Stomach (tissue), 4 donors: ENCODE measurements at regions not wholly inside any gene's neighbourhood (a gene's known extent, or its start where the extent isn't known, plus 50 kb on each side); places are given as distances from the start of the nearest gene placed in this dataset.

Experiments used
- EP300 ChIP-seq: sonication (generic); formaldehyde crosslinking; IDR thresholded peaks from one replicate; pipeline ENCODE4 v1.6.1; 2017; ENCODE audit warnings: antibody characterized with exemption
- POLR2A ChIP-seq, 4 donors: fragments of 450-650 bp; IDR thresholded peaks; one replicate each; pipeline ENCODE4 v1.6.1; 2016; ENCODE audit warnings: antibody characterized with exemption in 4 of 4, control low read depth in 2 of 4, mild to moderate bottlenecking in 1 of 4, moderate library complexity in 1 of 4
- POLR2AphosphoS5 ChIP-seq, 3 donors: sonication (generic); formaldehyde crosslinking; IDR thresholded peaks; one replicate each; pipeline ENCODE4 v1.6.1; 2016; ENCODE audit warnings: antibody characterized with exemption in 3 of 3
- TF ChIP-seq, protein P1 (sequence below), 7 experiments: fragments of 450-650 bp in 4 of 7; fragments of 200-600 bp in 3 of 7; sonication (generic) in 3 of 7; IDR thresholded peaks; one replicate each; pipeline ENCODE4 v1.5.1; 2016 to 2019; ENCODE audit warnings: antibody characterized with exemption in 7 of 7, control low read depth in 2 of 7, mild to moderate bottlenecking in 1 of 7

DNA sequence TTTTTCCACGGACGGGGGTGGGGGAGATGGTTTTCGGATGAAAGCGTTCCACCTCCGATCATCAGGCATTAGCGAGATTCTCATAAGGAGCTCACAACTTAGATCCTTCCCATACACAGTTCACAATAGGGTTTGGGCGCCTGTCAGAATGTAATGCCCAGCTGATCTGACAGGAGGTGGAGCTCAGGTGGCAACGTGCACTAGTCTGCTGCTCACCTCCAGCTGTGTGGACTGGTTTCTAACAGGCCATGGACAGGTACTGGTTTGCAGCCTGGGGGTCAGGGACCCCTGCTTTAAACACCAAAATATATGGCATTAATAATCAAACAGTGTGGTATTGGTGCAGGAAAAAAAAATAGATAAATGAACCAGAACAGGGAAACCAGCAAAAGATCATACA lies 157.5 kb upstream of the NLRP1 start:
- TF ChIP-seq POLR2AphosphoS5 (IDR thresholded peaks at IDR 0.05) (no peak), EP300 (no peak), POLR2A (IDR thresholded peaks at IDR 0.05) (no peak)
- TF ChIP-seq, protein P1, sequence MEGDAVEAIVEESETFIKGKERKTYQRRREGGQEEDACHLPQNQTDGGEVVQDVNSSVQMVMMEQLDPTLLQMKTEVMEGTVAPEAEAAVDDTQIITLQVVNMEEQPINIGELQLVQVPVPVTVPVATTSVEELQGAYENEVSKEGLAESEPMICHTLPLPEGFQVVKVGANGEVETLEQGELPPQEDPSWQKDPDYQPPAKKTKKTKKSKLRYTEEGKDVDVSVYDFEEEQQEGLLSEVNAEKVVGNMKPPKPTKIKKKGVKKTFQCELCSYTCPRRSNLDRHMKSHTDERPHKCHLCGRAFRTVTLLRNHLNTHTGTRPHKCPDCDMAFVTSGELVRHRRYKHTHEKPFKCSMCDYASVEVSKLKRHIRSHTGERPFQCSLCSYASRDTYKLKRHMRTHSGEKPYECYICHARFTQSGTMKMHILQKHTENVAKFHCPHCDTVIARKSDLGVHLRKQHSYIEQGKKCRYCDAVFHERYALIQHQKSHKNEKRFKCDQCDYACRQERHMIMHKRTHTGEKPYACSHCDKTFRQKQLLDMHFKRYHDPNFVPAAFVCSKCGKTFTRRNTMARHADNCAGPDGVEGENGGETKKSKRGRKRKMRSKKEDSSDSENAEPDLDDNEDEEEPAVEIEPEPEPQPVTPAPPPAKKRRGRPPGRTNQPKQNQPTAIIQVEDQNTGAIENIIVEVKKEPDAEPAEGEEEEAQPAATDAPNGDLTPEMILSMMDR (IDR thresholded peaks at IDR 0.05) = no peak
